Spleen (tissue), 11 donors: ENCODE measurements at regions not wholly inside any gene's neighbourhood (a gene's known extent, or its start where the extent isn't known, plus 50 kb on each side); places are given as distances from the start of the nearest gene placed in this dataset.

Source experiments
- DNase-seq: peaks from one replicate; pipeline ENCODE4 v3.0.0-alpha.2; 2020
- H3K27ac ChIP-seq, 8 donors: fragments of 200-600 bp; sonication (generic) in 7 of 8; 1 replicate in 4 of 8; 2 replicates in 4 of 8; pipeline versions ENCODE4 v1.5.0 to v1.8.0; 2016 to 2021; ENCODE audit warnings: inconsistent platforms in 4 of 8, mild to moderate bottlenecking in 4 of 8, moderate library complexity in 1 of 8
- H3K27me3 ChIP-seq, 7 donors: fragments of 200-600 bp; sonication (generic) in 6 of 7; replicated peaks in 1 of 7; 1 replicate in 4 of 7; 2 replicates in 3 of 7; pipeline versions ENCODE4 v1.5.0 to v1.8.0; 2016 to 2021; ENCODE audit warnings: inconsistent platforms in 3 of 7, mild to moderate bottlenecking in 1 of 7
- H3K36me3 ChIP-seq, 6 donors: fragments of 200-600 bp; sonication (generic) in 5 of 6; 1 replicate in 4 of 6; 2 replicates in 2 of 6; pipeline versions ENCODE4 v1.5.0 to v1.8.0; 2016 to 2021; ENCODE audit warnings: inconsistent platforms in 2 of 6
- H3K4me1 ChIP-seq, 6 donors: fragments of 200-600 bp; sonication (generic) in 5 of 6; 1 replicate in 3 of 6; 2 replicates in 3 of 6; pipeline versions ENCODE4 v1.5.0 to v1.8.0; 2016 to 2021; ENCODE audit warnings: inconsistent platforms in 3 of 6
- H3K4me3 ChIP-seq, 8 donors: fragments of 200-600 bp; sonication (generic) in 7 of 8; 1 replicate in 4 of 8; 2 replicates in 4 of 8; pipeline versions ENCODE4 v1.5.0 to v1.8.0; 2016 to 2021; ENCODE audit warnings: inconsistent platforms in 4 of 8, mild to moderate bottlenecking in 4 of 8, moderate library complexity in 2 of 8
- H3K9me3 ChIP-seq, 8 donors: fragments of 200-600 bp; sonication (generic) in 7 of 8; 1 replicate in 4 of 8; 2 replicates in 4 of 8; pipeline versions ENCODE4 v1.5.0 to v1.8.0; 2016 to 2021; ENCODE audit warnings: inconsistent platforms in 4 of 8
- CTCF ChIP-seq, 11 experiments: fragments of 200-600 bp in 7 of 11; fragments of 450-650 bp in 4 of 11; sonication (generic) in 4 of 11; IDR thresholded peaks in 8 of 11; conservative IDR thresholded peaks in 3 of 11; 1 replicate in 7 of 11; 2 replicates in 4 of 11; pipeline versions ENCODE4 v1.4.0 to v1.8.0; 2016 to 2021; ENCODE audit warnings: antibody characterized with exemption in 11 of 11, inconsistent platforms in 4 of 11, mild to moderate bottlenecking in 1 of 11
- POLR2A ChIP-seq, 3 donors: fragments of 450-650 bp; IDR thresholded peaks; one replicate each; pipeline ENCODE4 v1.5.1; 2017; ENCODE audit warnings: antibody characterized with exemption in 3 of 3, mild to moderate bottlenecking in 1 of 3
- POLR2AphosphoS5 ChIP-seq, 3 donors: sonication (generic); formaldehyde crosslinking; IDR thresholded peaks; one replicate each; pipeline ENCODE4 v1.5.1; 2017; ENCODE audit warnings: antibody characterized with exemption in 3 of 3
- WGBS, 5 donors: extraction: QIAGEN DNeasy Blood & Tissue Kit in 3 of 5; methylation state at CpG; one replicate each; pipeline versions ENCODE4 v1.1.5 to v1.1.7; 2013 to 2018; 5-methylcytosine and 5-hydroxymethylcytosine counted together
- intact Hi-C: fragments of 100-400 bp; cut with DNase I; formaldehyde crosslinking; loops from one replicate; pipeline ENCODE4 v1.15.0; 2023; ENCODE audit warnings: low total_unique reads
- donor health status: healthy with polysubstance abuse.
- donor health status: DM: no; HTN: no; CAD: no; lungs with moderate emphysema.
- donor health status: DM: no; HTN: no; CAD: no.
- donor health status: Bipolar disorder and iron deficiency.
- donor health status: healthy.
- donor health status: DM: no; HTN: no; CAD: no.
- donor health status: DM: yes; HTN: yes; CAD: no.

DNA sequence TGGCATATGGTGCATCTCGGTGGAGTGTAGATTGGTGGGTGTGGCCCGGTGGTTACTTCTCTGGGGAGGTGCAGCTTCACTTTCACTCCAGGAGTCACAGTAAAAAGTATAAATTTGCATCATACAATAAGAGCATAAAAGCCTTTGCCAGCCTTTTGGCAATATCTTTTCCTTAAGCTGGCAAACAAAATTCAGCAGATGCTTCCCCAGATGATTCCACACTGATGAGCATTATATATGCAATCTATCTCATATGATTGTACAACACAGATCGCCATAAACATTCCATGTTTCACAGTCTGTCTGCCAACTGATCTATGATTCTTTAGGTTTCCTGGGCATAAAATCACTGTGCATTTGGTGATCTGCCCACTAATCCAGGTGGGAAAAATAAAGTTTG, 120.2 kb upstream of the ALCAM start:
- H3K27ac ChIP-seq, result no peak overlapping the region
- H3K36me3 ChIP-seq, result no peaks in the 10 kb centered on the region
- no peak overlapping the region for H3K4me3 ChIP-seq
- WGBS, 5 donors, result 75 to 88% (median 80%) methylated on average over 3 of the region's 3 CpGs
- DNase-seq, result no peak
- H3K27me3 ChIP-seq, result no peaks in the 10 kb centered on the region
- peaks cover 0 to 13% (median 0%) of the 10 kb centered on the region in 8 donors for H3K9me3 ChIP-seq
- intact Hi-C loops, result no loop called here
- TF ChIP-seq POLR2A (IDR thresholded peaks at IDR 0.05) (no peak), POLR2AphosphoS5 (IDR thresholded peaks at IDR 0.05) (no peak), CTCF (IDR thresholded peaks at IDR 0.05 in 8 of 11, conservative IDR thresholded peaks at IDR 0.05 in 3 of 11) (no peak)
- no peaks in the 10 kb centered on the region for H3K4me1 ChIP-seq

GRCh38 chr3:105253225-105253624, 113.5 kb upstream of the ALCAM start:
- Histone ChIP-seq H3K4me1 (no peaks in the 10 kb centered on the region), H3K4me3 (no peak overlapping the region), H3K9me3 (peaks cover 0 to 13% (median 0%) of the 10 kb centered on the region in 8 donors), H3K27ac (no peak overlapping the region), H3K36me3 (no peaks in the 10 kb centered on the region), H3K27me3 (no peaks in the 10 kb centered on the region)
- intact Hi-C loops, result no loop called here
- WGBS, 5 donors, result 57 to 74% (median 64%) methylated on average over 3 of the region's 3 CpGs
- DNase-seq, result no peak
- TF ChIP-seq POLR2AphosphoS5 (IDR thresholded peaks at IDR 0.05) (no peak), CTCF (IDR thresholded peaks at IDR 0.05 in 8 of 11, conservative IDR thresholded peaks at IDR 0.05 in 3 of 11) (no peak), POLR2A (IDR thresholded peaks at IDR 0.05) (no peak)

DNA sequence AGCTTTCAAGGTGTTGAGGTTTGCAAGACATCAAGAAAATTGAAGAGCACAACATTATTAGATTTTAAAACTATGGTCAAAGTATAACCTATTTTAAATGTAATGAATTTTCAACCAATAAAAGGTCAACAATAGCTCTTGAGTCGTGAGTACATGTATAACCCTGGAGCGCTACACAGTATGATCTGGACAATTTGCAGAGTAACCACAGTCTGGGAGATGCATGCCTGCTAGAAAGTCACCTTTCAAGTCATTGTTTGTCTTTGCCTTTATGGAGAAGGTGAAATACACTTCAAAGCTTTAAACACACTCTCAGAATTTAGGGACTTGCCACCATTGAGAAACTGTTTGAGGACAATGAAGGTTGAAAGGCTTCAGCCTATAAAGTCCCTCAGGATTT, 112.6 kb upstream of the ALCAM start:
- Histone ChIP-seq H3K4me1 (no peaks in the 10 kb centered on the region), H3K9me3 (peaks cover 0 to 13% (median 0%) of the 10 kb centered on the region in 8 donors), H3K27ac (no peak overlapping the region), H3K4me3 (no peak overlapping the region), H3K27me3 (no peaks in the 10 kb centered on the region), H3K36me3 (no peaks in the 10 kb centered on the region)
- DNase-seq, result no peak
- intact Hi-C loops, result no loop called here
- no peak for TF ChIP-seq CTCF (IDR thresholded peaks at IDR 0.05 in 8 of 11, conservative IDR thresholded peaks at IDR 0.05 in 3 of 11)
- no peak for TF ChIP-seq POLR2AphosphoS5 (IDR thresholded peaks at IDR 0.05)
- TF ChIP-seq POLR2A (IDR thresholded peaks at IDR 0.05), result no peak
- 88 to 95% (median 89%) methylated on average over 2 of the region's 2 CpGs for WGBS, 5 donors

DNA sequence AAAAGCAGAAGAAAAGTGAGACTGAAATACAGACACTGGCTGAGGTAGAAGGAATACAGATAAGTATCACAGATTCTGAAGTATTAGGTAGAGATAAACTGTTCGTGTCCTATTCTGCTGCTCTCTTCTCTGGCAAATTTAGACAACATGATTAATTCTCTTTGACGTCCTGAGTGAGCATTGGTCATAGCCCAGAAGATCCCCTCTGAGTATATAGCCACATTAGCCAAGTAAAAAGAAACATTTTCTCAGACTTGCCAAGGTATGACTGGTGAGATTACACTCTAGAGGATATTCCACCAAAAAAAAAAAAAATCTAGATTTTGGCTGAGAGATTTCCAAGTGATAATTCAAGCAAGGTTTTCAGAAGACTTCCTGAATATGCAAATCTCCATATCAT, 111.4 kb upstream of the ALCAM start:
- no peak for DNase-seq
- no peaks in the 10 kb centered on the region for H3K27me3 ChIP-seq
- peaks cover 0 to 12% (median 0%) of the 10 kb centered on the region in 8 donors for H3K9me3 ChIP-seq
- H3K36me3 ChIP-seq, result no peaks in the 10 kb centered on the region
- WGBS, 5 donors, result 41 to 67% (median 60%) methylated on average over 2 of the region's 2 CpGs
- no peaks in the 10 kb centered on the region for H3K4me1 ChIP-seq
- TF ChIP-seq POLR2A (IDR thresholded peaks at IDR 0.05) (no peak), POLR2AphosphoS5 (IDR thresholded peaks at IDR 0.05) (no peak), CTCF (IDR thresholded peaks at IDR 0.05 in 8 of 11, conservative IDR thresholded peaks at IDR 0.05 in 3 of 11) (no peak)
- H3K4me3 ChIP-seq, result no peak overlapping the region
- no peak overlapping the region for H3K27ac ChIP-seq
- intact Hi-C loops, result no loop called here
